ENCODE measurements at regions not wholly inside any gene's neighbourhood (a gene's known extent, or its start where the extent isn't known, plus 50 kb on each side); places are given as distances from the start of the nearest gene placed in this dataset.
"Not testable (repeated sequence)": the region's sequence is repeated elsewhere in the genome, so short reads cannot be mapped to it uniquely, and the experiment has no call there.

DNA sequence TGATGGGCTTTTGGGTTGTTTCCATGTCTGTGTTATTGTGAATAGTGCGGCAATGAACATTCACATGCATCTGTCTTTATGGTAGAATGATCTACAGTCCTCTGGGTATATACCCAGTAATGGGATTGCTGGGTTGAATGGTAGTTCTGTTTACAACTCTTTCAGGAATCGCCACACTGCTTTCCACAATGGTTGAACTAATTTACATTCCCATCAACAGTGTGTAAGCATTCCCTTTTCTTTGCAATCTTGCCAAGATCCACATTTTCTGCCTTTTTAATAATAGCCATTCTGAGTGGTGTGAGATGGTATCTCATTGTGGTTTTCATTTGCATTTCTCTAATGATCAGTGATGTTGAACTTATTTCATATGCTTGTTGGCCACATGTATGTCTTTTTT, 756.5 kb downstream of the DIAPH3 start:
- TF ChIP-seq, protein P1, sequence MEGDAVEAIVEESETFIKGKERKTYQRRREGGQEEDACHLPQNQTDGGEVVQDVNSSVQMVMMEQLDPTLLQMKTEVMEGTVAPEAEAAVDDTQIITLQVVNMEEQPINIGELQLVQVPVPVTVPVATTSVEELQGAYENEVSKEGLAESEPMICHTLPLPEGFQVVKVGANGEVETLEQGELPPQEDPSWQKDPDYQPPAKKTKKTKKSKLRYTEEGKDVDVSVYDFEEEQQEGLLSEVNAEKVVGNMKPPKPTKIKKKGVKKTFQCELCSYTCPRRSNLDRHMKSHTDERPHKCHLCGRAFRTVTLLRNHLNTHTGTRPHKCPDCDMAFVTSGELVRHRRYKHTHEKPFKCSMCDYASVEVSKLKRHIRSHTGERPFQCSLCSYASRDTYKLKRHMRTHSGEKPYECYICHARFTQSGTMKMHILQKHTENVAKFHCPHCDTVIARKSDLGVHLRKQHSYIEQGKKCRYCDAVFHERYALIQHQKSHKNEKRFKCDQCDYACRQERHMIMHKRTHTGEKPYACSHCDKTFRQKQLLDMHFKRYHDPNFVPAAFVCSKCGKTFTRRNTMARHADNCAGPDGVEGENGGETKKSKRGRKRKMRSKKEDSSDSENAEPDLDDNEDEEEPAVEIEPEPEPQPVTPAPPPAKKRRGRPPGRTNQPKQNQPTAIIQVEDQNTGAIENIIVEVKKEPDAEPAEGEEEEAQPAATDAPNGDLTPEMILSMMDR (IDR thresholded peaks at IDR 0.05; ENCODE audit: low read length): not testable (repeated sequence)
- TF ChIP-seq EZH2 (optimal IDR thresholded peaks at IDR 0.05; ENCODE audit: low read depth, low read length): not testable (repeated sequence)
